T-helper 2 cell treated with Interferon-gamma antibody and Interleukin-4, amounts not matched to agents 100 ng/mL and 5 ng/mL, for 36 hours (primary cell): ENCODE measurements at regions not wholly inside any gene's neighbourhood (a gene's known extent, or its start where the extent isn't known, plus 50 kb on each side); places are given as distances from the start of the nearest gene placed in this dataset.
"Not testable (repeated sequence)": the region's sequence is repeated elsewhere in the genome, so short reads cannot be mapped to it uniquely, and the experiment has no call there.

Experiments used
- intact Hi-C: fragments of 100-400 bp; cut with micrococcal nuclease; formaldehyde crosslinking; loops from one replicate; pipeline ENCODE4 v1.15.1; 2023

DNA sequence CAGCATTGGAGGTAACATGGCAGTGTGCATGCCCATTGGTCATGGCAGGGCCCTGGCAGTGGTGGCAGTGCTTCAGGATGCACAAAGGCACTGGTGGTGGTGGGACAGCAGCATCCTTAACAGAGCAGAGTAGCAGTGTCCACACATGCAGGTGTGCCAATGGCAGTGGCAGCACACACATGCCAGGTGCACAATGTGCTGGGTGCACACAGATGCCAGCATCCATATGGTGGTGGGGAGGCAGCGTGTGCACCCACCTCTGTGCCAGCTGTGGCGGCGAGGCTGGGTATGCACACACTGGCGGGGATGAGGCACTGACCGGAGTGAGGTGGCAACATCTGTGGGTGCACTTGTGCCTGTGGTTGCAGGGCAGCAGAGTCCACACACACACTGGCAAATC lies 150.6 kb downstream of the SI start:
- intact Hi-C loops = no loop called here

DNA sequence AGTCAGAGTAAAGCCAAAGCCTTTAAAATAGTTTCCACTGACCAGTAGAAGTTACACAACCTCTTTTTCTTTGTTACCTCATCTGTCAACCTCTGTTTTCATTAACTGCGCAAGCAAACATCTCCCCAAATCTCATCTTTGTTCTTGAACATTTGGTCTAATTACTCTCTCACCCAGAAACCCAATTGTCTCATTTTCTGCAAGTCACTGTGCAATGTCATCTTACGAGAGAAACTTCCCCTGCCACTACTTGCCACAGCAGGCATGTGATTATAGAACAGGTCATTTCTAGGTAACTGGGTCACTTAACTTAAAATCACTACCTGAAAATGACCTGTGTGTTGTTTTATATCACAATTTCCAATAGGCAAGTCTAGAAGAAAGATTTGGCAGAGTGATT lies 159.4 kb downstream of the SI start:
- intact Hi-C loops = no loop called here

DNA sequence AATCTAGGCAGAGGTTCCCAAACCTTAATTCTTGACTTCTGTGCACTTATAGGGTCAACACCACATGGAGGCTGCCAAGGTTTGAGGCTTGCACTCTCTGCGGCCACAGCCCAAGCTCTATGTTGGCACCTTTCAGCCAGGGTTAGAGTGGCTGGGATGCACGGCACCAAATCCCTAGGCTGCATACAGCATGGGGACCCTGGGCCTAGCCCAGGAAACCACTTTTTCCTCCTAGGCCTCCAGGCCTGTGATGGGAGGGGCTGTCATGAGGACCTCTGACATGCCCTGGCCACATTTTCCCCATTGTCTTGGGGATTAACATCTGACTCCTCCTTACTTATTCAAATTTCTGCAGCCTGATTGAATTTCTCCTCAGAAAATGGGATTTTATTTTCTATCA lies 165.4 kb downstream of the SI start:
- intact Hi-C loops = no loop called here

DNA sequence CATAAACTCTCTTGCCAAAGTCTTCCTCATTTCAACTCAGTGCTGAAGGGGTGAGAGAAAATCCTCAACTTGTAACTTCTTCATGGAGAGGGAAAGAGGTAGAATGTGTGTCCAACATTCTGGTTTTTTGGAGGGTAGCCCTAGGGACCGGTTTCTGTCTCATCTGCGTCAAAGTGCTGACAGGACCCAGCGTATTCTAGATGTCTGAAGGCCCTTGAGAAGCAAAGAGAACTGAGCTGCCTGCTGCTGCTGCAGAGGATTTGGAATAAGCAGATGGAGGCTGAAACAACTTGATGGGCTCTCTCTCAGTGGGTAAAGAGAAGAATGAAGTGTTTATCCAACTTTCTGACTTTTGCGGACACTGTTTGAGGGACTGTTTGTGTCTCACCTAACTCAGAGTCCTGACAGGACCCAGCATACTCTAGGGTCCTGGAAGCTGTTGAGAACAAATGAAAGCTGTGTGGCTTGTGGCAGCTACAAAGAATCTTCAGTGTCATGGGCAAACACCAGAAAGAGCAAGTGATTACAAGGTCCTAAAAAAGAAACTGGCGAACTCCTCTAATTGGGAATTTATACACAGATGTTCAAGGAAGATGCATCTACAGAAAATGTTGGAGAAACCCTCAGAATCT lies 174.4 kb downstream of the SI start:
- intact Hi-C loops = no loop called here

DNA sequence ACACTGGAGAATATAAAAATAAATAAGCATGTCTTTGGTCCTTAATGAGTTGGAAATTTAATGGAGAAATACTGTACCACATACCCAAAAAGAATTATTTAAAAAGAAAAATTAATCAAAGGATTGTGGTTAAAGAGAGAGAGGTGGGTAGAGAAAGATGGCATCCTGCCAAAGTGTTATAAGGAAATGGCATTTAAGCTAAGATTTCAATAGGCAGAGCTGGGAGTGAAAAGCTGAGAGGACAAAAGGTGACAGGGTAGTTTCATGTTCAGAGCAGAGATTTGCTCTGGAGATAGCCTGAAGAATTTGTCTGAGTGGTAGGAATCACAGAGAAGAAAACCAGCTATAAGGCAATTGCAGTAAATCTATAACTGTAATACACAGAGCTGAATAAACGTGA lies 181.0 kb downstream of the SI start:
- intact Hi-C loops = no loop called here

DNA sequence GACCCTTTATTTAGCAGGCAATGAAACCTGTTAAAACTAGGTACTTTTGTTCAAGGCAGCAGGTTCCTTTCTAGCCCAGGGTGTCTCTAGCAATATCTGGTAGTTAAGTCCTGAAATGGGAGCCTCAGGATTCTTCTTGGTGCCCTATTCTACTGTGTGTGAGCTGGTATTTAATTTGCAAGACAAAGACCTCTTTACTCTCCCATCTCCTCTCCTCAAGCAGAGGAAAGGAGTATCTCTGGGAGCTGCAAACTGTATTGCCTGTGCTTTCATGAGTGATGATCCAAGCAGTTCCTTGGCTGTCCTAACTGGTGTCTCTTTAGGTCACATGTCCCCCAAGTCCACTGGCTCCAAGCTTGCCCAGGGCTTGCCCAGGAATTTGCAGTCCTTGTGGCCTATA lies 188.2 kb downstream of the SI start:
- intact Hi-C loops = no loop called here

DNA sequence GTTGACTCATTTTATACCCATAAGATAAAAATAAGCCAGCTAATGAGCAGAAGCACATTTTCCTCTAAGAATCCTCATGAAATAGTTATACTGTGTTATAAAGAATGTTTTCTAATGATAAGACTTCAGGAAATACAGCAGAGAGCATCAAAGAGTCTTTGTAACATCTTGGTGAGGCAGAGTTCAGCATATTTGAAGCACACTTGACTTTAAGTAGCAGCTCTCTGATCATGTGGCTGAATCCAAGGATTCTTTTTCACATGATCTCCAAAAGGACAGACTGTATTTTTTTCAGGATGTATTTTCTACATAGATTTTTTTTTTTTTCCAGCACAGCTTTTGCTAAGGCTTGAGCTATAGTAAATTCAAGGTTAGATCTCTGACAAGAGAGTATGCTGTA lies 195.1 kb downstream of the SI start:
- intact Hi-C loops = no loop called here

DNA sequence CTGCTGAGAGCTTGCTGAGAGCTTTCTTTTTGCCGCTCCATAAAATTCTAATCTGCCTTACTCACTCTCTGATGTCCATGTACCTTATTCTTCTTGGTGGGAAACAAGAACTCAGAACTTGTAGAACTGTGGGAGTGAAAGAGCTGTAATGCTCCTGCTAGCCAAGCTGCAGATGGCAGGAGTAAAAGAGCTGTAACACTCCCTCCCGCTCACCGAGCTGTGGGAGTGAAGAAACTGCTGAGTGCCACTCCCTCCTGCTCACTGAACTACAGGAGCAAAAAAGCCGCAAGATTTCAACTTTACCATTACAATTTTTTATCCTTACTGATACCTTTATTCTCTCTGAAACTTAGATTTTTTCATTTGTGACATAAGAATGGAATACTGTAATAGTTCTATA lies 199.1 kb downstream of the SI start:
- intact Hi-C loops = no loop called here

DNA sequence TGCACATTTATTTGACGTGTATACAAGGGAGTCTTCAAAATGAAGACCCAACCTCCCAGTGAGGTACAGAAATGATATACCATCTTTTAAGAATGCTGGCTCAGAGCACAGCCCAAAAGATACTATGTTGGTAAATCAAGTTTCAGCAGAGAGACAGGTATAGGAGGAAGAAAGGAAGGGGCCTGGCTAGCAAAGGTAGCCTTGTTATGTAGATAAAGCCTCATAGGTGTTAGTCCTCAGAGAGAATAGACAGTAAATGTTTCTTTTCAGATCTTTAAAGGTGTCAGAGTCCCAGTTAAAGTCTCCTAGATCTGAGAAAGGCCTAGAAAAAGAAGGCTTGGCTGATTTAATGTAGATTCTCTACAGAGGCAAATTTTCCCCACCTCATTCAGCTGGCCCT lies 213.8 kb downstream of the SI start:
- intact Hi-C loops = no loop called here

DNA sequence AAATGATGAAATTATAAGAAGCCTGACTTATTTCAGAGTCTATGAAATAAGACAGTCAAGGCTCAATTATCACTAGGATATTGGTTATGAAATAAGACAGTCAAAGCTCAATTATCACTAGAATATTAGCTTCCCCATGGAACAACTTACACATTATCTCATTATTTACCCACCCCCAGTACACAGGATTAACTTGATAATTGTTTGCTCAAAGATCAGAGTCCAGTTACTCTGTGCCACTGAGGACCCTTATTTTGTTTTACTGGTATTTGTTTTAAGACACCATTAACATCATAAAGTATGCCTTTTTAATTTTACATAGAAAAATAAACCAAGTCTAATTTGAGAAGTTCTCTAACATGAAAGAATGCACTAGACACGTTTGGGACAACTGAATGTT lies 225.4 kb downstream of the SI start:
- intact Hi-C loops = no loop called here

DNA sequence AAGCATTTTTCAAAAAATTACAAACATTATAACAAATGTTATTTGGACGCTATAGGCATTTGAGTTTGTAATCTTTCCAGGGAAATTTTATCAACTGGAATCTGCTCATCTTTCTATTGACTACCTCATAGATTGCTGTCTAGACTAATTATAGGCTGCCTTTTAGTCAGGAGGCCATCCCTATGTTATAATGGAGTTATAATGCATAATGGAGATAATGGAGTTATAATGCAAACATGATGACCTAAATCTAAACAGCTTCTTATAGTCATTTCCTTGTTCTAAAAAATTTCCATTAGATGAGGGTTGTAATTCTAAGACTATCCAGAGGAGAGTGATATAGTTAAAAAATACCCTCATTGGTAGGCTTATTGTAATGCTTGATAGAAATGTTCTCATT lies 226.4 kb downstream of the SI start:
- intact Hi-C loops = no loop called here

DNA sequence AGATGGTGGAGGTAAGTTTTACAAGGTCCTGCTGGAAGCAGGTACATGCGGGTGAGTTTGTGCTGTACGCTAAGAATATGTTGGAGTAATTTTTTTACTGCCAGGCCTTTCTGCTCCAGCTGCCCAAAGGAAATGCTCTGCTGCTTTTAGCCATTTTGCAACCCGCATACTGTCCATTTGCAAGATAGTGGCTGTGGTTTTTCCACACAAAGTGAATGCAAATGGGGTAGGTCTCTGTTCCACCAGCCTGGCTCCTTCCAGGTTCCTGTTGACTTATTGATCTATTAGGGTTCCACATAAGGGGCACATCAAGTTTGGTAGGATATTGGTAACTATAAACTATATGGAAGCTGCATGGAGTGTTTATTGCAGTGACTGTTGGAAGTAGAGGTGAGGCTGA lies 227.1 kb downstream of the SI start:
- intact Hi-C loops = no loop called here

DNA sequence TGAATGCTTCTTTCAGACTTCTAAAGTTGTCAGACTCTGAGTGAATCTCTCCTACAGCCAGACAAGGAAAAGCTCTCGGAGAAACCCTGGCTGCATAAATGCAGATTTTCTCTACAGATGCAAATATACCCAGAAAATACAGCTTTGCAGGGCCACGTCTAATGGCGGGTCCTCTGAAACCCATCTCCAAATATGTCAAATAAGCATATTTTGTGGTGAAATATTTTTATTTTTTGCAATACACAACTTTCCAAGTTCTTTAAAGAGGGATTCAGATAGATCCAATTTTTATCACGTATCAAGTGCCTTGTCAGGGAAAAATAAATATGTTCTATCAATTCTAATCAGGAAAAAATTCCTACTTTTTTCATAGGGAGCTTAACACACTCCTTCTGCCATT lies 229.4 kb downstream of the SI start:
- intact Hi-C loops = no loop called here

DNA sequence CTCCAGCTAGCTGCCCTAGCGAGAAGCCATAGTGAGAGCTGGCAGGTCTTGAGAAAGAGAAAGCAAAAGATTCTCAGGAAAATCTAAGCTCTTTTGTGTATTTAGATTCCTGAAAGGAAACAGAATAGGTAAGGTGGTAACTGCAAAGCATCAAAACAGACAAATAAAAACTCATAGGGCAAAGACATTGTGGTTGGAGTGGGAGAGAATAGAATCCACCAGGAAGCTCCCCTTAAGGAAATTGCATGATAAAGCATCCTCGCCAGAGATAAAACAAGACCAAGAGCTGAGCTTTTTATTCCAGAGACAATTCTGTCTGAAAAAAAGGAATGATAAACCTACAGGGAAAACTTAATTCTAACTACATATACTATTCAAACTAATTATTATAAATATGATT lies 232.6 kb downstream of the SI start:
- intact Hi-C loops = no loop called here

DNA sequence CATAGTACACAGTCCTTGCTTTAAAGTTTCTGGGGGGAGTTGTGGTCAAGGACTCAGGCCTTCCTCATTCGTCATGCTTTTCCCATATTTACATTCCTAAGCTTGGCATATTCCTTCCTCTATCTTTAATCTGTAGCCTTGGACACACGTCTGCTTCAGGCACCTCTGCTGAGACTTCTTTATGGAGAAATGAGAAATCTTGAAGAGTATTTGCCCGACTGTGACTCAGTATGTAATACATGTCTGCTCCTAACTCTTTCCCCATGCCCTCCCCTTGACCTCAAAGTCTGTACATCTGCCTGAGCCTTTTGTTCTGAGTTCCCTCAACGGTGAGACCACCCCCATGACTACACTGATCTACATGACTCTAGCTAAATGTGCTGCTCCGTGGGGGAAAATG lies 246.1 kb downstream of the SI start:
- intact Hi-C loops = no loop called here

DNA sequence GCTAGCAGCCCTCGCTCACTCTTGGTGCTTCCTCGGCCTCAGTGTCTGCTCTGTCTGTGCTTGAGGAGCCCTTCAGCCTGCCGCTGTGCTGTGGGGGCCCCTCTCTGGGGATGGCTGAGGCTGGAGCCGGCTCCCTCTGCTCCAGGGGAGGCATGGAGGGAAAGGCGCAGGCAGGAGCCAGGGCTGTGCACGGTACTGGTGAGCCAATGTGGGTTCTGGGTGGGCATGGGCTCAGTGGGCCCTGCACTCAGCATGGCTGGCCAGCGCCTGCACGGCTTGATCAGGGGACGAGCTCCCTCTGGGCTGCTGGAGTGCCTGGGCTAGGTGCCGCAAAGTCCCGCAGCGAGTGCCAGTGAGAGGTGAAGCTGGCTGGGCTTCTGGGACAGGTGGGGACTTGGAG lies 260.0 kb downstream of the SI start:
- intact Hi-C loops = no loop called here

DNA sequence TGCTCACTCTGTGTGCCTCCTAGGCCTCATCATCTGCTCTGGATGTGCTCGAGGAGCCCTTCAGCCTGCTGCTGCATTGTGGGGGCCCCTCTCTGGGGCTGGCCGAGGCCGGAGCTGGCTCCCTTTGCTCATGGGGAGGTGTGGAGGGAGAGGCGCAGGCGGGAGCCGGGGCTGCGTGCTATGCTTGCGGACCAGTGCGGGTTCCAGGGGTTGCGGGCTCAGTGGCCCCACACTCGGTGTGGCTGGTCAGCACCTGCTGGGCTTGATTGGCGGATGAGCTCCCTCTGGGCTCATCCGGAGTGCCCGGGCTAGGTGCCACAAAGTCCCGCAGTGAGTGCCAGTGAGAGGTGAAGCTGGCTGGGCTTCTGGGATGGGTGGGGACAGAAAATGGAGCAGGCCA lies 264.2 kb downstream of the SI start:
- intact Hi-C loops = no loop called here

DNA sequence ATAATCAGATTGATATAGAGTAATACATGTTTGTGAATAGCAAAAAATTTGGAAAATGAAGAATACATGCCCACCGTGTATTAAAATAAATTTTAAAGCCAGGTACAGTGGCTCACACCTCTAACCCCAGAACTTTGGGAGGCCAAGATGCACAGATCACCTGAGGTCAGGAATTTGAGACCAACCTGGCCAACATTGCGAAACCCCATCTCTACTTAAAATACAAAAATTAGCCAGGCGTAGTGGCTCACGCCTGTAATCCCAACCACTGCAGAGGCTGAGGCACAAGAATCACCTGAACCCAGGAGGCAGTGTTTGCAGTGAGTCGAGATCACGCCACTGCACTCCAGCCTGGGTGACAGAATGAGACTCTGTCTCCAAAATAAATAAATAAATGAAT lies 266.3 kb downstream of the SI start:
- intact Hi-C loops = no loop called here

DNA sequence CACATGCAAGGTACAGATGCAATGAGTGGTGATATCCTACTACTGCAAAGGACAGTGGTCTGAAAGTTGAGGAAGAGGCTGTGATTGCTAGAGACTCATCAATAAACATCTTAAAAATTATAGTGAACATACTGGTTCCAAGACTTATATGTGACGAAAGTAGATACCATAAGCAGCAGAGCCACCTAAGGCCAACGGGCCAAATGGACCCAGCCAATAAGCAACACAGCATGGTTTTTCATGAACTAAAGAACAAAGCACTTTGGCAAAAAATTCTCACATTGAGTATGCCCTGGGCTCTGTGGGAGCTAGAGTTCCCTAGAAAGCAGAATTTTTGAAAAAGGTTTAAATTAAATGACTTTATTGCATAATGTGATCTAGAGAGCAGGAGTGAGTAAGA lies 272.1 kb downstream of the SI start:
- intact Hi-C loops = no loop called here

DNA sequence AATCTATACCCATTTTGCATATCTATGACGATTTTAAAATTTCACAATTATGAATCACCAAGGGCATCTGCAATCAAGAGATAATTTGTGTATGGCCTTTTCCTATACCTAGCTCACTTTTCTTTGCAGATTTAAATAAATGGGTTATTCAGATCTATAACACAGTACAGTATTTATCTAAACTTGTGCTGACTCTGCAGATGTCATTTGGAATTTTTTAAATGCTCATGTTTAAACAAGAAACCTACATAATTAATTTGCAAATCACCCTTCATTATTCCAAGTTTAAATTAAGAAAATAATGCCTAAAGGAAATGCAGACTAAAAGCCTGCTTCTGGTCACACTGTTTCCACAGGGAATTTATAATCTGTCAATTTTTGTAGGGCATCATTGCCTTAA lies 284.2 kb downstream of the SI start:
- intact Hi-C loops = no loop called here

DNA sequence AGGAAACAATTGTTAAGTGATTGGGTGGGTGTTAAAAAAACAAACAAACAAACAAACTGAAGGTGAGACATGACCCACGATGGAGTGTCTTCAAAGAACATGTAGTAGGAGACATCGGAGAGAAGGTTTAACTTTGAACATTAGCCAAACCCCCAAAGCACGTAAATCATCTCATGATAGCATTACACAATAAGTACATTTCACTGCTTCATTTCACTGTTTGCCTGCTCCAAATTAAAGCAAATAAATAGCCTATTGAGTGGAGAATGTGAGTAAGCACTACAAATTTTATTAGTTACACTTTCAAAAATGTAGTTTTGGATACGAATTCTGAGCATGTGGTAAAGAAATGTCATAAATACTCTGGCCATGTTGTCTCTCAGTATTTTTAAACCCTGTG lies 287.0 kb downstream of the SI start:
- intact Hi-C loops = no loop called here

DNA sequence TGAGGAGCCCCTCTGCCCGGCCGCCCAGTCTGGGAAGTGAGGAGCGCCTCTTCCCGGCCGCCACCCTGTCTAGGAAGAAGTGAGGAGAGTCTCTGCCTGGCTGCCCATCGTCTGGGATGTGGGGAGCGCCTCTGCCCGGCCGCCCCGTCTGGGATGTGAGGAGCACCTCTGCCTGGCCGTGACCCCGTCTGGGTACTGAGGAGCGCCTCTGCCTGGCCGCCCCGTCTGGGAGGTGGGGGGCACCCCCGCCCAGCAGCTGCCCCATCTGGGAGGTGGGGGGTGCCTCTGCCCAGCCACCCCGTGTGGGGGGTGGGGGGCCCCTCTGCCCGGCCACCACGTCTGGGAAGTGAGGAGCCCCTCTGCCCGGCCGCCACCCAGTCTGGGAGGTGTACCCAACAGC lies 293.9 kb downstream of the SI start:
- intact Hi-C loops = not testable (repeated sequence)

DNA sequence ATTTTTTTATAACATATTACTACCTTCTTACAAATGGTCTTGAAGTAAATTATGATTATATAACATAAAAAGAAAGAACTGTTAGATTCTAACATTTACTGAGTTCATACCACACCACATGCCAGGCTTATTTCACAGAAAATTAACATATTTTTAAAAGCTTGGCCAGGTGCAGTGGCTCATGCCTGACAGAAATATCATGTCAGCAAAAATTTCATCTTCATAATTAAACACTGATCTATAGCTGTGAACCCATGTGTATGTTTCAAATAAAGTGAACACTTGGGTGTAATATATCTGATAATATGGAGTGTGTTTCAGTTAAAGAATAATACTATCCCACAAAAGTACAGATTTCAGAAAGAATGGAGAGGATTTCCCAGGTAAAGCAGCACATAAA lies 296.5 kb downstream of the SI start:
- intact Hi-C loops = no loop called here

DNA sequence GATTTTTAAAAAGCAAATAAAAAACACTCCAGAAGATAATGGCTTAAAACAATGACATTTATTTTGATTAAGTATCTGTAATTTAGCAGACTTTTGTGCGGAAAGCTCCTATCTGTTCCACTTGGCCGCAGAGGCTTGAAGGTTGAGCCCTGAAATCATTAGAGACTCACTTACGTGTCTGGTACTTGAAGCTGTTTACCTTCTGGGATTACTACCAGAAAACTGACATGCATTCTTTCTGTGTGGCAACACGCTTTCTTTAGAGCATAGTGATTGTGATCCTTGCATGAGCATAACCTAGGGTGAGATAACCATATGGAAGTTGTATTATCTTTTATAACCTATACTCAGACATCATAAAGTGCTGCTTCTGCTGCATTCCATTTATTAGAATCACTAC lies 298.5 kb downstream of the SI start:
- intact Hi-C loops = no loop called here
